HEK293 (cell line): ENCODE measurements at regions not wholly inside any gene's neighbourhood (a gene's known extent, or its start where the extent isn't known, plus 50 kb on each side); places are given as distances from the start of the nearest gene placed in this dataset.
A peak's percentile ranks its signal among the peaks of the same experiment; 100 is the strongest.

Experiments
- CTCF ChIA-PET: fragments of 350-600 bp; formaldehyde crosslinking; extraction: SDS; loops from one replicate; lab custom pipeline; 2021; ENCODE audit warnings: antibody characterized with exemption; lab: Yijun Ruan, JAX
- POLR2A ChIA-PET: fragments of 300-600 bp; formaldehyde crosslinking; extraction: SDS; loops from one replicate; lab custom pipeline; 2020; ENCODE audit warnings: antibody characterized with exemption, inconsistent platforms; lab: Yijun Ruan, JAX
- H3K27ac ChIP-seq: fragments of 200-500 bp; sonication (Bioruptor generic); 2 replicates; pipeline ENCODE4 v1.5.1; 2014; ENCODE audit warnings: low read depth, low read length, control low read depth, inconsistent platforms; ENCODE audit errors: extremely low read depth
- H3K36me3 ChIP-seq, 2 experiments: fragments of 200-500 bp in 1 of 2; sonication (Bioruptor generic) in 1 of 2; 1 replicate in 1 of 2; 2 replicates in 1 of 2; pipeline ENCODE4 v1.5.1; 2014 to 2017; ENCODE audit warnings: inconsistent platforms in 2 of 2, low read length in 2 of 2; ENCODE audit not compliant: control insufficient read depth in 2 of 2, insufficient read depth in 1 of 2
- H3K4me1 ChIP-seq: fragments of 200-500 bp; sonication (Bioruptor generic); 2 replicates; pipeline ENCODE4 v1.5.1; 2014; ENCODE audit warnings: mild to moderate bottlenecking, low read length, inconsistent platforms; ENCODE audit not compliant: control insufficient read depth, insufficient read depth
- H3K4me3 ChIP-seq: 2 replicates; pipeline ENCODE4 v1.5.1; 2011; ENCODE audit warnings: low read depth, mild to moderate bottlenecking, control low read depth, low read length, moderate library complexity
- H3K9me3 ChIP-seq: fragments of 200-500 bp; sonication (Bioruptor generic); 2 replicates; pipeline ENCODE4 v1.5.1; 2014; ENCODE audit warnings: low read depth, low read length, inconsistent platforms; ENCODE audit not compliant: control insufficient read depth, insufficient read depth
- OSR2 ChIP-seq: fragments of 450-650 bp; formaldehyde crosslinking; IDR thresholded peaks from 2 replicates; pipeline ENCODE4 v1.5.1; 2016; ENCODE audit warnings: missing biosample characterization, missing genetic modification characterization
- ZNF121 ChIP-seq: fragments of 450-650 bp; formaldehyde crosslinking; IDR thresholded peaks from 2 replicates; pipeline ENCODE4 v1.5.1; 2016; ENCODE audit warnings: missing biosample characterization, missing genetic modification characterization
- ZNF302 ChIP-seq: fragments of 450-650 bp; formaldehyde crosslinking; IDR thresholded peaks from 2 replicates; pipeline ENCODE4 v1.5.1; 2016; ENCODE audit warnings: missing biosample characterization, missing genetic modification characterization, low read depth
- ZNF404 ChIP-seq: fragments of 450-650 bp; formaldehyde crosslinking; IDR thresholded peaks from 2 replicates; pipeline ENCODE4 v1.5.1; 2017; ENCODE audit warnings: missing biosample characterization, missing genetic modification characterization
- ZNF530 ChIP-seq: fragments of 450-650 bp; formaldehyde crosslinking; IDR thresholded peaks from 2 replicates; pipeline ENCODE4 v1.5.1; 2016; ENCODE audit warnings: low read depth, missing biosample characterization, missing genetic modification characterization
- ZNF626 ChIP-seq: fragments of 450-650 bp; sonication (Bioruptor Pico); formaldehyde crosslinking; IDR thresholded peaks from 2 replicates; pipeline ENCODE4 v1.5.1; 2018; ENCODE audit warnings: missing biosample characterization, missing genetic modification characterization, inconsistent platforms
- ZNF660 ChIP-seq: fragments of 450-650 bp; IDR thresholded peaks from 2 replicates; pipeline ENCODE4 v1.5.1; 2018; ENCODE audit warnings: missing biosample characterization, mild to moderate bottlenecking, missing genetic modification characterization
- ZNF776 ChIP-seq: fragments of 450-650 bp; formaldehyde crosslinking; IDR thresholded peaks from 2 replicates; pipeline ENCODE4 v1.5.0; 2017; ENCODE audit warnings: missing biosample characterization, missing genetic modification characterization, borderline replicate concordance
- TF ChIP-seq, protein P1 (sequence below): fragments of 450-650 bp; formaldehyde crosslinking; conservative IDR thresholded peaks from 2 replicates; pipeline ENCODE4 v1.5.1; 2016; ENCODE audit warnings: low read depth, missing biosample characterization, missing genetic modification characterization
- TF ChIP-seq, protein P2 (sequence below): fragments of 450-650 bp; formaldehyde crosslinking; IDR thresholded peaks from 2 replicates; pipeline ENCODE4 v1.5.1; 2016; ENCODE audit warnings: missing biosample characterization, missing genetic modification characterization, borderline replicate concordance
- TF ChIP-seq, protein P3 (sequence below): fragments of 450-650 bp; formaldehyde crosslinking; IDR thresholded peaks from 2 replicates; pipeline ENCODE4 v1.5.1; 2016; ENCODE audit warnings: missing biosample characterization, missing genetic modification characterization
- TF ChIP-seq, protein P4 (sequence below): fragments of 450-650 bp; formaldehyde crosslinking; IDR thresholded peaks from 2 replicates; pipeline ENCODE4 v1.5.1; 2017; ENCODE audit warnings: missing biosample characterization, missing genetic modification characterization
- TF ChIP-seq, protein P5 (sequence below): fragments of 450-650 bp; formaldehyde crosslinking; IDR thresholded peaks from 2 replicates; pipeline ENCODE4 v1.5.1; 2017; ENCODE audit warnings: missing biosample characterization, missing genetic modification characterization

DNA sequence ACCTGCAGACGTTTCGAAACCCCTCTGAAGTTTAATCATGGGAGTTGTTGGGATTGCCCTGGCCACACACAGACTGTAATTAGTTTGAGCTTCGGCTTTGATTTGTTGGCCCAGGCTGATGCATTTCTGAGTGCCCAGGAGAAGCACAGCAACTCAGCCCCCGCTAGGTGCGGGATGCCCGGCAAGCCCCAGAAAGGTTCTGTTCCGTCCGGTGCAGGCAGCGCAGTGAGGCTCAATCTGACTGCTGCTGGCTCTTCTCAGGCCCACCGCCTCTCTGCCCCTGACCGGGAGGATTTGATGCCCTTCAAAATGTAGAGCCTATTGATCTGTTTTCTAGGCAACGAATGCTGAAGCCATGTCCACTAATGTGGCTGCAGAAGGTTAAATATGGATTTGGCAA, 73.4 kb upstream of the TAF11L2 start (continued):
- TF ChIP-seq, protein P1, sequence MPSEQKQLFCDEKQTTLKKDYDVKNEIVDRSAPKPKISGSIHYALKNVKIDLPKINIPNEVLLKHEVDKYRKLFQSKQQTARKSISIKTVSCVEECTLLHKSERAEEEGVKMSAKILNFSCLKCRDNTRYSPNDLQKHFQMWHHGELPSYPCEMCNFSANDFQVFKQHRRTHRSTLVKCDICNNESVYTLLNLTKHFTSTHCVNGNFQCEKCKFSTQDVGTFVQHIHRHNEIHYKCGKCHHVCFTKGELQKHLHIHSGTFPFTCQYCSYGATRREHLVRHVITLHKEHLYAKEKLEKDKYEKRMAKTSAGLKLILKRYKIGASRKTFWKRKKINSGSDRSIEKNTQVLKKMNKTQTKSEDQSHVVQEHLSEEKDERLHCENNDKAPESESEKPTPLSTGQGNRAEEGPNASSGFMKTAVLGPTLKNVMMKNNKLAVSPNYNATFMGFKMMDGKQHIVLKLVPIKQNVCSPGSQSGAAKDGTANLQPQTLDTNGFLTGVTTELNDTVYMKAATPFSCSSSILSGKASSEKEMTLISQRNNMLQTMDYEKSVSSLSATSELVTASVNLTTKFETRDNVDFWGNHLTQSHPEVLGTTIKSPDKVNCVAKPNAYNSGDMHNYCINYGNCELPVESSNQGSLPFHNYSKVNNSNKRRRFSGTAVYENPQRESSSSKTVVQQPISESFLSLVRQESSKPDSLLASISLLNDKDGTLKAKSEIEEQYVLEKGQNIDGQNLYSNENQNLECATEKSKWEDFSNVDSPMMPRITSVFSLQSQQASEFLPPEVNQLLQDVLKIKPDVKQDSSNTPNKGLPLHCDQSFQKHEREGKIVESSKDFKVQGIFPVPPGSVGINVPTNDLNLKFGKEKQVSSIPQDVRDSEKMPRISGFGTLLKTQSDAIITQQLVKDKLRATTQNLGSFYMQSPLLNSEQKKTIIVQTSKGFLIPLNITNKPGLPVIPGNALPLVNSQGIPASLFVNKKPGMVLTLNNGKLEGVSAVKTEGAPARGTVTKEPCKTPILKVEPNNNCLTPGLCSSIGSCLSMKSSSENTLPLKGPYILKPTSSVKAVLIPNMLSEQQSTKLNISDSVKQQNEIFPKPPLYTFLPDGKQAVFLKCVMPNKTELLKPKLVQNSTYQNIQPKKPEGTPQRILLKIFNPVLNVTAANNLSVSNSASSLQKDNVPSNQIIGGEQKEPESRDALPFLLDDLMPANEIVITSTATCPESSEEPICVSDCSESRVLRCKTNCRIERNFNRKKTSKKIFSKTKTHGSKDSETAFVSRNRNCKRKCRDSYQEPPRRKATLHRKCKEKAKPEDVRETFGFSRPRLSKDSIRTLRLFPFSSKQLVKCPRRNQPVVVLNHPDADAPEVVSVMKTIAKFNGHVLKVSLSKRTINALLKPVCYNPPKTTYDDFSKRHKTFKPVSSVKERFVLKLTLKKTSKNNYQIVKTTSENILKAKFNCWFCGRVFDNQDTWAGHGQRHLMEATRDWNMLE (tag by site-specific recombination) = no peak
- TF ChIP-seq, protein P2, sequence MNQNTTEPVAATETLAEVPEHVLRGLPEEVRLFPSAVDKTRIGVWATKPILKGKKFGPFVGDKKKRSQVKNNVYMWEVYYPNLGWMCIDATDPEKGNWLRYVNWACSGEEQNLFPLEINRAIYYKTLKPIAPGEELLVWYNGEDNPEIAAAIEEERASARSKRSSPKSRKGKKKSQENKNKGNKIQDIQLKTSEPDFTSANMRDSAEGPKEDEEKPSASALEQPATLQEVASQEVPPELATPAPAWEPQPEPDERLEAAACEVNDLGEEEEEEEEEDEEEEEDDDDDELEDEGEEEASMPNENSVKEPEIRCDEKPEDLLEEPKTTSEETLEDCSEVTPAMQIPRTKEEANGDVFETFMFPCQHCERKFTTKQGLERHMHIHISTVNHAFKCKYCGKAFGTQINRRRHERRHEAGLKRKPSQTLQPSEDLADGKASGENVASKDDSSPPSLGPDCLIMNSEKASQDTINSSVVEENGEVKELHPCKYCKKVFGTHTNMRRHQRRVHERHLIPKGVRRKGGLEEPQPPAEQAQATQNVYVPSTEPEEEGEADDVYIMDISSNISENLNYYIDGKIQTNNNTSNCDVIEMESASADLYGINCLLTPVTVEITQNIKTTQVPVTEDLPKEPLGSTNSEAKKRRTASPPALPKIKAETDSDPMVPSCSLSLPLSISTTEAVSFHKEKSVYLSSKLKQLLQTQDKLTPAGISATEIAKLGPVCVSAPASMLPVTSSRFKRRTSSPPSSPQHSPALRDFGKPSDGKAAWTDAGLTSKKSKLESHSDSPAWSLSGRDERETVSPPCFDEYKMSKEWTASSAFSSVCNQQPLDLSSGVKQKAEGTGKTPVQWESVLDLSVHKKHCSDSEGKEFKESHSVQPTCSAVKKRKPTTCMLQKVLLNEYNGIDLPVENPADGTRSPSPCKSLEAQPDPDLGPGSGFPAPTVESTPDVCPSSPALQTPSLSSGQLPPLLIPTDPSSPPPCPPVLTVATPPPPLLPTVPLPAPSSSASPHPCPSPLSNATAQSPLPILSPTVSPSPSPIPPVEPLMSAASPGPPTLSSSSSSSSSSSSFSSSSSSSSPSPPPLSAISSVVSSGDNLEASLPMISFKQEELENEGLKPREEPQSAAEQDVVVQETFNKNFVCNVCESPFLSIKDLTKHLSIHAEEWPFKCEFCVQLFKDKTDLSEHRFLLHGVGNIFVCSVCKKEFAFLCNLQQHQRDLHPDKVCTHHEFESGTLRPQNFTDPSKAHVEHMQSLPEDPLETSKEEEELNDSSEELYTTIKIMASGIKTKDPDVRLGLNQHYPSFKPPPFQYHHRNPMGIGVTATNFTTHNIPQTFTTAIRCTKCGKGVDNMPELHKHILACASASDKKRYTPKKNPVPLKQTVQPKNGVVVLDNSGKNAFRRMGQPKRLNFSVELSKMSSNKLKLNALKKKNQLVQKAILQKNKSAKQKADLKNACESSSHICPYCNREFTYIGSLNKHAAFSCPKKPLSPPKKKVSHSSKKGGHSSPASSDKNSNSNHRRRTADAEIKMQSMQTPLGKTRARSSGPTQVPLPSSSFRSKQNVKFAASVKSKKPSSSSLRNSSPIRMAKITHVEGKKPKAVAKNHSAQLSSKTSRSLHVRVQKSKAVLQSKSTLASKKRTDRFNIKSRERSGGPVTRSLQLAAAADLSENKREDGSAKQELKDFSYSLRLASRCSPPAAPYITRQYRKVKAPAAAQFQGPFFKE (tag by site-specific recombination) = no peak
- TF ChIP-seq, protein P3, sequence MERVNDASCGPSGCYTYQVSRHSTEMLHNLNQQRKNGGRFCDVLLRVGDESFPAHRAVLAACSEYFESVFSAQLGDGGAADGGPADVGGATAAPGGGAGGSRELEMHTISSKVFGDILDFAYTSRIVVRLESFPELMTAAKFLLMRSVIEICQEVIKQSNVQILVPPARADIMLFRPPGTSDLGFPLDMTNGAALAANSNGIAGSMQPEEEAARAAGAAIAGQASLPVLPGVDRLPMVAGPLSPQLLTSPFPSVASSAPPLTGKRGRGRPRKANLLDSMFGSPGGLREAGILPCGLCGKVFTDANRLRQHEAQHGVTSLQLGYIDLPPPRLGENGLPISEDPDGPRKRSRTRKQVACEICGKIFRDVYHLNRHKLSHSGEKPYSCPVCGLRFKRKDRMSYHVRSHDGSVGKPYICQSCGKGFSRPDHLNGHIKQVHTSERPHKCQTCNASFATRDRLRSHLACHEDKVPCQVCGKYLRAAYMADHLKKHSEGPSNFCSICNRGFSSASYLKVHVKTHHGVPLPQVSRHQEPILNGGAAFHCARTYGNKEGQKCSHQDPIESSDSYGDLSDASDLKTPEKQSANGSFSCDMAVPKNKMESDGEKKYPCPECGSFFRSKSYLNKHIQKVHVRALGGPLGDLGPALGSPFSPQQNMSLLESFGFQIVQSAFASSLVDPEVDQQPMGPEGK (tag by site-specific recombination) = no peak
- TF ChIP-seq ZNF776 (tag by site-specific recombination) (no peak), ZNF121 (no peak), ZNF626 (tag by site-specific recombination) (no peak), ZNF660 (tag by site-specific recombination) (no peak), ZNF530 (tag by site-specific recombination) (no peak), ZNF302 (tag by site-specific recombination) (no peak), OSR2 (tag by site-specific recombination) (no peak)
- TF ChIP-seq, protein P4, sequence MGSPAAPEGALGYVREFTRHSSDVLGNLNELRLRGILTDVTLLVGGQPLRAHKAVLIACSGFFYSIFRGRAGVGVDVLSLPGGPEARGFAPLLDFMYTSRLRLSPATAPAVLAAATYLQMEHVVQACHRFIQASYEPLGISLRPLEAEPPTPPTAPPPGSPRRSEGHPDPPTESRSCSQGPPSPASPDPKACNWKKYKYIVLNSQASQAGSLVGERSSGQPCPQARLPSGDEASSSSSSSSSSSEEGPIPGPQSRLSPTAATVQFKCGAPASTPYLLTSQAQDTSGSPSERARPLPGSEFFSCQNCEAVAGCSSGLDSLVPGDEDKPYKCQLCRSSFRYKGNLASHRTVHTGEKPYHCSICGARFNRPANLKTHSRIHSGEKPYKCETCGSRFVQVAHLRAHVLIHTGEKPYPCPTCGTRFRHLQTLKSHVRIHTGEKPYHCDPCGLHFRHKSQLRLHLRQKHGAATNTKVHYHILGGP (tag by site-specific recombination) = no peak

DNA sequence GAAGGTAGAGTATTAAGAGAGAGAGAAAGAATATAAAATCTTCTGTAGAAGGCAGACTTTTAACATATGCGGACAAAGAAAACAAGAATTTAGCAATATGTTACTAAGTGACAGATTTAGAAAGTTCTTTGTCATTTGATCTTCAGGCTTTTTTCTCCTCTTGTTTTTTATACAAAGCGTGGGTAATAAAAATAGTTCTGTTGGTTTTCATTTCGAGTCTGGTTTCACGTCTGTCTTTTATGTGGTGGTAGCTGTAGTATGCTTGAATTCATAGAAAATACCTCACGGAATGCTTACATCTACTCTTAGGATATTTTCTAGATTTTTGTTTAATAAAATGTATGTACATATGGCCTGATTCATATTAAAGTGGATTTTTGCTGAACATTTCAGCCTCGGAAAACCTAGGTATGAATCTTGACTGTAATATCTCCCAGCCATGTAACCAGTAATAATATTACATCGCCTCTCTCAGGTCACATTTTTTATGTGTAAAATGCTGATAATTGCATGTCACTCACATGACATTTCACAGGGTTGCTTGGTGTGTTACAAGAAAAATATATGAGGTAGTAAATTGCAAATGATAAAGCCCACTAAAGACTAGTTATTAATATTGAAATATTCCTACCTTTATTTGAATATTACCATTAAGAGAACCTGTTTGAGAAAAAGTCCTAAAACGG, 72.5 kb upstream of the TAF11L2 start:
- Histone ChIP-seq H3K4me1 (peaks cover 15% of the 10 kb centered on the region), H3K27ac (no peak overlapping the region), H3K9me3 (no peaks in the 10 kb centered on the region), H3K4me3 (no peak overlapping the region), H3K36me3 (no peaks in the 10 kb centered on the region)
- POLR2A ChIA-PET = no interaction called here
- CTCF ChIA-PET = no interaction called here
- TF ChIP-seq, protein P5, sequence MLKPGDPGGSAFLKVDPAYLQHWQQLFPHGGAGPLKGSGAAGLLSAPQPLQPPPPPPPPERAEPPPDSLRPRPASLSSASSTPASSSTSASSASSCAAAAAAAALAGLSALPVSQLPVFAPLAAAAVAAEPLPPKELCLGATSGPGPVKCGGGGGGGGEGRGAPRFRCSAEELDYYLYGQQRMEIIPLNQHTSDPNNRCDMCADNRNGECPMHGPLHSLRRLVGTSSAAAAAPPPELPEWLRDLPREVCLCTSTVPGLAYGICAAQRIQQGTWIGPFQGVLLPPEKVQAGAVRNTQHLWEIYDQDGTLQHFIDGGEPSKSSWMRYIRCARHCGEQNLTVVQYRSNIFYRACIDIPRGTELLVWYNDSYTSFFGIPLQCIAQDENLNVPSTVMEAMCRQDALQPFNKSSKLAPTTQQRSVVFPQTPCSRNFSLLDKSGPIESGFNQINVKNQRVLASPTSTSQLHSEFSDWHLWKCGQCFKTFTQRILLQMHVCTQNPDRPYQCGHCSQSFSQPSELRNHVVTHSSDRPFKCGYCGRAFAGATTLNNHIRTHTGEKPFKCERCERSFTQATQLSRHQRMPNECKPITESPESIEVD (tag by site-specific recombination) = peak; percentile 35; the same call in 1 of the 2 replicates
- no peak for TF ChIP-seq ZNF404 (tag by site-specific recombination)
- TF ChIP-seq, all 188 proteins: peak for 1
